D721Med (cell line): ENCODE measurements at regions not wholly inside any gene's neighbourhood (a gene's known extent, or its start where the extent isn't known, plus 50 kb on each side); places are given as distances from the start of the nearest gene placed in this dataset.

Experiments used
- DNase-seq: peaks from one replicate; pipeline ENCODE4 v3.0.0; 2011; ENCODE audit warnings: low spot score; ENCODE audit not compliant: insufficient read length
- FAIRE-seq: peaks from 2 replicates; lab custom pipeline; 2011; peaks lifted over from hg19 to GRCh38; lab: Jason Lieb, UNC
- CTCF ChIP-seq: IDR thresholded peaks from 2 replicates; pipeline ENCODE4 v1.5.1; 2012; ENCODE audit warnings: mild to moderate bottlenecking, control low read depth; ENCODE audit not compliant: insufficient read depth; ENCODE audit errors: missing control alignments

- no peak for TF ChIP-seq CTCF
- FAIRE-seq (no peak), DNase-seq (no peak)
Measured at GRCh38 chr15:101551696-101552591, 62.4 kb upstream of the PCSK6 start.

GRCh38 chr15:101550124-101550523 lies 60.6 kb upstream of the PCSK6 start:
- FAIRE-seq (no peak), DNase-seq (no peak)
- TF ChIP-seq CTCF = no peak

GRCh38 chr15:101549647-101550046 lies 60.1 kb upstream of the PCSK6 start:
- TF ChIP-seq CTCF = no peak
- DNase-seq = no peak
- no peak for FAIRE-seq

- TF ChIP-seq CTCF = no peak
- no peak for FAIRE-seq
- DNase-seq = no peak
Measured at GRCh38 chr15:101547737-101548136, 58.2 kb upstream of the PCSK6 start.

- TF ChIP-seq CTCF = no peak
- DNase-seq = no peak
- no peak for FAIRE-seq
Measured at GRCh38 chr15:101545548-101546505, 56.3 kb upstream of the PCSK6 start.

- FAIRE-seq = no peak
- no peak for TF ChIP-seq CTCF
- DNase-seq = no peak
Measured at GRCh38 chr15:101544613-101544945, 55.1 kb upstream of the PCSK6 start.
